ENCODE measurements at regions not wholly inside any gene's neighbourhood (a gene's known extent, or its start where the extent isn't known, plus 50 kb on each side); places are given as distances from the start of the nearest gene placed in this dataset.
A peak's percentile ranks its signal among the peaks of the same experiment; 100 is the strongest.

DNA sequence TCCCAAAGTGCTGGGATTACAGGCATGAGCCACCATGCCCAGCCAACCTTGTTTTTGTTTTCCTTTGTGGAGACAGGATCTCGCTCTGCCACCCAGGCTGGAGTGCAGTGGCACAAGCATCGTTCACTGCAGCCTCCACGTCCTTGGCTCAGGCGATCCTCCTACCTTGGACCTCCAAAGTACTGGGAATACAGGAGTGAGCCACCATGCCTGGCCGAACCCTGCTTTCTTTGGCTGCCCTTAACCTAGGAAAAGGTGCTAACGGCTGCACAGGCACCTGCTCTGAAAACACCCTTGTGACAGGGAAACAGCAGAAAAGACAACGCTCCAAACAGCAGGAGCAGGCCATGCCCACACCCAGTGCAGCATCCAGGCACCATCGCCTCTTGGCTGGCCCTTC, 71.9 kb downstream of the OAT start:
- DNase-seq (ENCODE audit: low read depth in 3 of 3): no peak

DNA sequence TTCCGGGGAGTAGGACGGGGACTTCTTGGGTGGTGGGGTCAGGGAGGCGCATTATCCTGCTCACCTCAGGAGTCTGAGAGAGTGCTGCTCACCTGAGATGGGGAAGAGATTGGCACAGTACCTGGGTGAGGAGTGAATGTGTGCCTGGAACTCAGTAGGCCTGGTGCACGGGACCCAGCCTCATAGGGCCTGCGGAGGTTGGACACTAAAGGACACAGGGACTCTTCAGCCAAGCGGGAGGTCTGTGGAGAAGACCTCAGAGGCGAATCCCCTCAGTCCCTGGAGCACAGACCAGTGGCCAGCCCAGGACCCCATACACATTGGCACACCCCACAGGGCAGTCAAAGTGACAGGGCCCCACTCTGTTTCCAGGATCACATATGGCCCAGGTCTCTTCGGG, 73.2 kb downstream of the OAT start:
- no peak for DNase-seq (ENCODE audit: low read depth in 3 of 3)

DNA sequence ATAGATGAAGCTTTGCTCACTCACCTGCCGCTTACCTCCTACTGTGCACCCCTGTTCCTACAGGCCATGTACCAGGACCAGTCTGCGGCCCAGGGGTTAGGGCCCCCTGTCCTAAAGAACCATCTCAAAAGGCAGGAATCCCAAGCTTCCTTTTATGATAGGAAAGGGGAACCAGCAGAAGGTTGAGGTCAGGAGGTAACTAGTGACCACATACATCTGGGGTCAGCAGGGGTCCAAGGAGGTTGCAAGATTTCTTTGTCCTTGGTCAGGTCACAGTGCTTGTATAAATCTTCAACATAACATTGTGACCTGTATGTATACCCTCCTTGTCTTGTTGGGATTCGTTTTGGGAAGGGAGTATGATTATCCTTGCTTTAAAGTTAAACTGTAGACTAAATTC, 73.8 kb downstream of the OAT start:
- DNase-seq (ENCODE audit: low read depth in 3 of 3): no peak

DNA sequence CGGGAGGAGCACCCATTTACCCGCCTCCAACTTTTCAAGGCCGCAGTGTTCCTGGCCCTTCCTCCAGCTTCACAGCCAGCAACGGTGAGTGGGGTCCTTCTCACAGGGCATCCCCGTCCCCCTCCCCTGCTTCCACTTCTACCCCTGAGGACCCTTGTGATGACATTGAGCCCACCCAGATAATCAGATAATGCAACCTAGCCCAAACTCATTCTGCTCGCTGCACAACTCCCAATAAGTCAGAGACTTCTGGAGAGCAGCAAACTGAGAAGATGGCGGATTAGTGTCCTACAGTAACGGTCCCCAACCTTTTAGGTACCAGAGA, 74.5 kb downstream of the OAT start:
- no peak for DNase-seq (ENCODE audit: low read depth in 3 of 3)

DNA sequence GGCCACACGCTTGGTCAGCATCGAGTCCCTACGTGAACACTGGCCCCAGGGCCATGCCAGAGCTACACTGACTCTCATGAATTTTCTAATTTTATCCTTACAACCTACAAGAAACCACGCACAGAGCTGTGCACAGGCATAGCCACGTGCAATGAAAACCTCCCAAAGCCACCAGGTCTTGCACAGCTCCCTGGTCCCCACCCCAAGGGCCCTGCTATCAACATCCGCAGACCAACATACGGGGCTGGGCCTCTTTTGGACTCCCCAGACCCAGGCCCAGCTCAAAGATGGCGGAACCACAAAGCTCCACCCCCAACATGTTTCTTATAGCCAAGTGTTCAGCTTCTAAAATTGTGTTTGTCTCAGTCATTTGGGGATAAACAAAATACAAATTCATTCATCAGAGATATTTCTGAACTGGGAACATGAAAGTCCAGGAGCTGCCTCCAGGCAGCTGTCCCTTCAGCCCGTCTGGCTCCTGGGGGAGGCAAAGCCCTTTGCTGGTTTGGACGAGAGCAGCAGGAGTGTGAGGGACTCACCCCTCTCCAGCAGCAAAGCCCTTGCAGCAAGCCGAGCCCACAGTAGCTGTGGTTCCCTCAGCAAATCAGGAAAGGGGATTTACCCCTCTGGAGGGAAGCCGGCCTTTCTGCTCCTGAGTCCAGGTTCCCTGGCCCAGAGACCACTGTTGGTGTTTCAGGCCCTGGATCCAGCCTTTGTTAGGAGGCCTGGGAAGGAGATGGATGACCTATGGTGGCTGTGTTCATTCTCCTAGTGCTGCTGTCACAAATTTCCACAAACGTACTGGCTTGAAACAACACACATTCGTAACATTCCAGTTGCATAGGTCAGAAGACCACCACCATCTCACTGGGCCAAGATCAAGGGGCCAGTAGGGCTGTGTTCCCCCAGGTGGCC, 75.1 kb downstream of the OAT start:
- no peak for DNase-seq (ENCODE audit: low read depth in 3 of 3)

DNA sequence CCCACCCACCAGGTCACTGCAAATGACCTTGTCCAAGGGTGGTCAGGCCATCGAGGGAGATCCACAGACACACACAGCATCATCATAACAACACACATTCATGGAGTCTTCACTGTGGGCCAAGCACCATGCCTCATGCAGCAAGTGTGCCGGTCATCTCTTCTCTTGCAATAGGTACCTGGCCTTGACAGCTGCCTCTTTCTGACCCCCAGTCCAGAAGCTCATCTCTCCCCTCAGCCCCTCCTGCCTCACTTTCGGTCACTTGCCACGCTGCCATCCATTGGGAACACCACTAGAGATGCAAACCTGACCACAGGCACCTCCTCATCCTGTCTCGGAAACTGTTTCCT, 75.9 kb downstream of the OAT start:
- no peak for DNase-seq (ENCODE audit: low read depth in 3 of 3)

DNA sequence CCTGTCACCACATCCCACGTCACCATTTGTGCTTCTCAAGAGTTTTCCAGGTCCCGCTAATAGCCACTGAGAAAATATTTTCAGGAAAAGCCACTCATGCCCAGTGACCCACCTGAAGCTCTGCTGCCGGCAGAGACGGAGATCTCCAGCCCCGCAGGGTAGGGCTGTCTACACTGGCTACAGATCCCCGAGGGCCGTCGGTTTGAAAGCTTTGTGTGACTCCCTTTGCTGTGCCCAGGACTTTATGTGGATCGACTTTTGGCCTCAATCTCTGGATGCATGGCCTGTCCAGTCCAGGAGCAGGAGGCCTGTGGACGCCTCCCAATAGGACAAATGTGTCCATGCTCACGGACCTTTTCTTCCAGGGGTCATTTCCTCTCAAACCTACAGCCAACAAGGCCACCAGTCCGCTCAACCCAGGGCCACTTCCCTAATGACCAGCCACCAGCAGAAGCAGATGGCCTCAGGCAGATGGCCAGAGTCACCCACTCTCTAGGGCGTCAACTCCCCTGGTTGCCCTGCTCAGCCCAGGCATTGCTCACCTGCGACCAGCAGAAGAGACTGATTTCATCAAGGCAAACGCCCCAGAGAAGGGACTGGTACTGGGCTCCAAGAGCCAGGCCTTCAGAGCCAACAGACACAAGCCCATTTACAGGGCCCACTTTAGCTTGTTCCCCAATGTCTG, 76.4 kb downstream of the OAT start:
- no peak for DNase-seq (ENCODE audit: low read depth in 3 of 3)

DNA sequence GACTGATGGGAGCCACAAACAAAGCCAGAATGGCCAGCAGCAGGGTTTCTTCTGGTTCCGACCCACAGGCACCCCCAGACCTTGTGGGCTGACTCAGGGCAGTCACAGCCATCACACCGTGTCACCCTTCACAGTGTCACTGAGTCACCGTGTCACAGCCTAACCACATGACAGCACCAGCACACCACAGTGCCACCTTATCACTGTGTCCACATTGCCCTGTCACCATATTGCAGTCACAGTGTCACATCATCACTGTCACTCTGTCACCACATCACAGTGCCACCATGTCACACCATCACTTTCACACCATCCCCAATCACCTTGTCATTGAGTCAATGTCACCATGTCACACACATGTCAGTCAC, 77.0 kb downstream of the OAT start:
- DNase-seq (ENCODE audit: low read depth in 3 of 3): peak in 2 of 3 donors; percentile 7 to 50

DNA sequence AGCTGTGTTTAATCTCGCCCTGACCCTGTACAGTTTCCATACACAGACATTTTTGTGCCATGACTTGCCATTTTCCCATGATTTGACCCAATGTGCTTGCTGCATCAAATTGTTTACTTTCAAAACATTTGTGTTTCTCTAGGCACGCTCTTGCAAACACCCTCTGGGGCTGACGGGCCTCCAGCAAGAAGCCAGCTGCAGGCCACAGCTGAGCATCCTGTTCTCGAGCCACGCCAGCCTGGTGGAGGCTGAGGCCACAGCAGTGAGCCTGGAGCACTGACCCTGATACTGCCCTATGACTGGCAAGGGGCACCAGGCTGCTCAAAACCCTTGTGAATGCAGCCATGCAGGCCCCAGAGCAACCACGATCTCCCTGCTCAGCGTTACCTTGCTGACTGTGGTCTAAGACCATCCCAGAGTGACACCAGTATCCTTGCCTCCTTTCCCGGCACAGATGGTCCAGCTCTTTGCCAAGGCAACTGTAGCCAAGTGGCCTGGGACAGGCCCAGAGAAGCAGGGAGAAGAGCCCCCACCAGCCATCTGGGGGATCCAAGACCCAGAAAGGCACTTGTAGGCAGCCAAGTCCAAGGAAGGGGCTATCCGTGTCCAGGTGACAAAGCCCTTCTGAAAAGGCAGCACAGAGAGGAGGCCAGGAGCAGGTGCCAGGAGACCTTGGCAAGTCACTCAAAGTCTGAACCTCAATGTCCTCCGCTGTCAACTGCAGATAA, 78.5 kb downstream of the OAT start:
- no peak for DNase-seq (ENCODE audit: low read depth in 3 of 3)

DNA sequence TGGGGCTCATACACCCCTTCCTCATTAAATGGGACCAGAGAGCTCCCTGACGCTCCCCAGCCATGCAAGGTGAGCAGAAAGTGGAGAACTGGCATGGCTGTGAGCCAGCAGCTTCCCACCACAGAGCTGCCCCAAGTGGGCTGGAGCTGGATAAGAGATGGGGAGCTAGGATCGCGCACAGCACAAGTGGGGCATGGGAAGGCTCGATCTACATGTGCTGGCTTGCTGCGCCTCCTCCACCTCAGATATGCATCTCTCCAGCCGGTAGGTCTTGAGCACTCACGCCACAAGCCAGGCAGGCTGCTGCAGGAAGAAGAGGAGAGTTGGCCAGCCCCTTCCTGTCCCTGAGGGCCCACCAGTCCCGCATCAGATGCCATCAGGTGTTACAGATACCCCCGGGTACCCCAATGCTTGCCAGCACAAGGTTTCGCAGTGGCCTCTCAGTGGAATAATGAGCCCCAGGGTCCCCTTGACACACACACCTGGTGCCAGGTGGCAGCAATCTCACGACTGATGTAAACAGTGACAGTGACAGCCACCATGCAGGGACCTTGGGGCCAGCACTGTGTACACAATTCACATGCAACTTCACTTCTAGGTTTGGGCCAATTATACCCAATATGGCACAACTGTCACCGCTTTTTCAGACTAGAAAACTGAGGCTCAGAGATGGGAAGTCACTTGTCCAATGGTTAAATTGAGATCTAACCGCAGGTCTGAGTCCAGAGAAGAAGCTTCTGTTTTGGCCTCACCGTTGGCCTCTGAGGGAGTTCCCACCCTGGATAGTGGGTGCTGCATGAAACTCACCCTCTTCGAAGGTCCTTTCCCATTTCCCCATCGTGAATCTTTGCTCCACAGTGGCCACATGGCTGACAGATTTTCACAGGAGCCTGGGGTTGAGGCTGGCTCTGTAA, 79.3 kb downstream of the OAT start:
- no peak for DNase-seq (ENCODE audit: low read depth in 3 of 3)

DNA sequence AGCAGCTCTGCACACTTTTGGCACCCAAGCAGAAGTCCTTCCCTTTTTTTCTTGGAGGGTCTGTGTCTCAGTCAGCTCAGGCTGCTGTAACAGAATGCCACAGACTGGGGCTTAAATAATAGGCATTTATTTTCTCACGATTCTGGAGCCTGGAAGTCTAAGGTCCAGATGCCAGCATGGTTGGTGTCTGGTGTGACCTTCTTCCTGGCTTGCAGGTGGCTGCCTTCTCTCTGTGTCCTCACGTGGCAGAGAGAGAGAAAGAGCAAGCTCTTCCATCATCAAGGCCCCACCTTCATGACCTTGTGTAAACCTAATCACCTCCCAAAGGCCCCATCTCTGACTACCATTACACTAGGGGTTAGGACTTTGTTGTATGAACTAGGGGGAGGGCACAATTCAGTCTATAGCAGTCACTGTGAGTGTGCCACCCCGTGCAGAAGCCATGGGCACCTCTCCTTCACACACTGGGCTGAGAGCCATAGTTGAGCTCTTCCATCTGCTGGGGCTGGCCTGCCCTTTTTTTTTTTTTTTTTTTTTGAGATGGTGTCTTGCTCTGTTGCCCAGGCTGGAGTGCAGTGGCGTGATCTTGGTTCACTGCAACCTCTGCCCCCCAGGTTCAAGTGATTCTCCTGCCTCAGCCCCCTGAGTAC, 80.3 kb downstream of the OAT start:
- DNase-seq (ENCODE audit: low read depth in 3 of 3): no peak

DNA sequence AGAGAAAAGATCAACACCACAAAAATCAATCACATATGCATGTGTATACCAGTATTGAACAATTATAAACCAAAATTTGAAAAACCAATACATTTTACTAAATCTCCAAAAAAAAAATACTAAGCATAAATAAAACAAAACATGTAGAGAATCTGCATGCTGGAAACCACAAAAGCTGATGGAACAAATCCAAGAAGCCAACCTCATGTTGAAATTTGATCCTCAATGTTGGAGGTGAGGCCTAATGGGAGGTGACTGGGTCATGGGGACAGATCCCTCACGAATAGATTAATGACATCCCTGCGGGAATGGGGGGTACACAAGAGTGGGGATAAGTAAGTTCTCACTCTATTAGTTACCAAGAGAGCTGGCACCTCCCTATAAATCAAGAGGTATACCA, 82.5 kb downstream of the OAT start:
- no peak for DNase-seq (ENCODE audit: low read depth in 3 of 3)

DNA sequence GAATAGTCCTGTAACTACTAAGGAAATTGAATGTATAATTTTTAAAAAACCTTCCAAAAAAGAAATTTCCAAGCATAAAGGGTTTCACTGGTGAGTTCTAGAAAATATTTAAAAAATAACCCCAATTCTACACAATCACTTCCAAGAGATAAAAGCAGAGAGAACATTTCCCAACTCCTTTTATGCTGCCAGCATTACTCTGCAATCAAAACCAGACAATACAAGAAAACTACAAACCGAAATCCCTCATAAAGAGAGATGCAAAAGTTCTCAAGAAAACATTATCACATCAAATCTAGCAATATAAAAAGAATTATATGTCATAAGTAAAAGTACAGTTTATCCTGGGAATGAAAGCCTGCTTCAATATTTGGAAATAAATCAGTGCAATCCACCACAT, 84.8 kb downstream of the OAT start:
- no peak for DNase-seq (ENCODE audit: low read depth in 3 of 3)

DNA sequence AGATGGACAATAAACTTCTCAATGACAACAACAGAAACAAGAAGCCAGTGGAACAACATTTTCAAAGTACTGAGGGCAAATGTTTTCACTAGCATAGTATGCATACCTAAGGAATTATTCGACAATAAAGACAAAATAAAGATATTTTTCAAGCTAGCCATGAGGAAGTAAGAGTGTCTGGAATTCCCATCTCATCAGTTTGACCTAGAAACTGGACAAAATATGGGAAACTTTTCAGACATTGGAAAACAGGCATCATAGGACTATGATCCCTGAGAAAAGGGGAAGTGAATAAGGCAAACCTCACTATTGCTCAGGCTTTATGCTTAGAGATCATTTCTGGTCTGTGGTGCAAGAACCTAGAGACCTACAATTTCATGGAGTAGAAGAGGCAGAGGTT, 86.3 kb downstream of the OAT start:
- no peak for DNase-seq (ENCODE audit: low read depth in 3 of 3)

DNA sequence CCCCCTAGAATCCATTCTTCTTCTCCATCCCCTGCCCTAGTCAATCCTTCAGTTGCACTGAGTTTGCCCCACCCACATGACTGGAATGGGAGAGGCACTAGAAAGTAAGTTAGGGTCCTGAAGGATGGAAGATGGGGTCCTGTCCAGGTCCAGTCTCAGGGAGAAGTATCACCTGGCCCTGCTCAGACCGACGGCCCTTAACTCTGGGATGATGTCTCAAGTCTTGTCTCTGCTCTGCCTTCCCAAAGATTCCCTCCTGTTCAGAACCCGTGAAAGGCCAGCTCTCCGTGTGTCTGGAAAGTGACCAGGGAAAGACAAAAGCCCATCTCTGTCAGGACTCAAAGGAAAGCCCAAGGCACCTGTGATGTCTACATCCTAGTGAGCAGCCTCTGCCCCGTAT, 88.8 kb downstream of the OAT start:
- DNase-seq (ENCODE audit: low read depth in 3 of 3): no peak

DNA sequence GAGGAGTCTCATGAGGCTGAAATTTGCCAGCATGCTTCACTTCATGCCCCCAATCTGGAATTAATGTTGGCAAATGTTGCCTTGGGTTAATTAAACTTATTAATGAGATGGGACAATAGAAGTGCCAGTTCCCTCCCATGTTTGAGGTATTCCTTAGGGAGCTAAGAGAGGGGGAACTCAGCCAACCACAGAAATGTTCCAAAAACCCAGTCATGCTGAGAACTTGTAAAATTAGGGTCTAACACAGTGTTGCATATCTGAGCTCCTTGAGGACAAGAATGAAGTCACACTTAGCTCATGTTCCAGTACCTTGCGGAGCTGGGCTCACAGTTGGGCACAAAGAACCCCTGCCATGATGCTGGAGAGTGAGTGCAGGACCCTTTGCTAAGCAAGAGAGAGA, 89.4 kb downstream of the OAT start:
- no peak for DNase-seq (ENCODE audit: low read depth in 3 of 3)

DNA sequence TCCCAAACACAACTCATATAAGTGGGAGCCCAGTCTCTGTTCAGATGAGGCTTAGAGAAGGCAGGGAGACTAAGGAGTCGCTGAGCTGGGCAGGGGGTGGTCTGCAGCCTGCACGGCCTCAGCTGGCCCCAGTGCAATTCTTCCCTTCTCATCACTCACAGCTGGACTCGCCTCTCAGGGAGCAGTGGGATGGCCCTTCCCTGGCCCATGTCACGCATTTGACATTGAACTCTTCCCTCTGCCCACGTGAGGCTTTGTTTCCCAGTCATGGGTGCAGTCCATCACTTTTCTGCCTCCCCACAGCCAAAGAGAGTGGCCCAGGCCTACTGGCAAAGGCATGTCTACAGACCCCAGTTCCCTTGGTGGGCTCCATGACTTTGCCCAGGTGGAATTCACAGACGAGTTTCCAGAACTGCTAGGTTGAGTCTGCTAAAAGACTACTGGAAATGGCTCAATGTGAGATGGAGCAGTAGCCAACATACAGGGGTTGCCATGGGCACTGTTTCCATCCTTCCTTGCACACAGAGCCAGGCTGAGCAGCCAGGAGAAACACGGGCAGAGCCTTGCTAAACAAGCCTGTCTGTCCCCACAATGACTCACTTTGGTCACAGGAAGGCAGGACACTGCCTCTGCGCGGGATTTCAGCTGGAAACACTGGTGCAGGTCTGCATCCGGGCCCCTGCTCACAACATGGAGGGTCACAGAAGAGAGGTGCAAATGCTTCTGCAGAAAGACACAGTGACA, 90.1 kb downstream of the OAT start:
- no peak for DNase-seq (ENCODE audit: low read depth in 3 of 3)

DNA sequence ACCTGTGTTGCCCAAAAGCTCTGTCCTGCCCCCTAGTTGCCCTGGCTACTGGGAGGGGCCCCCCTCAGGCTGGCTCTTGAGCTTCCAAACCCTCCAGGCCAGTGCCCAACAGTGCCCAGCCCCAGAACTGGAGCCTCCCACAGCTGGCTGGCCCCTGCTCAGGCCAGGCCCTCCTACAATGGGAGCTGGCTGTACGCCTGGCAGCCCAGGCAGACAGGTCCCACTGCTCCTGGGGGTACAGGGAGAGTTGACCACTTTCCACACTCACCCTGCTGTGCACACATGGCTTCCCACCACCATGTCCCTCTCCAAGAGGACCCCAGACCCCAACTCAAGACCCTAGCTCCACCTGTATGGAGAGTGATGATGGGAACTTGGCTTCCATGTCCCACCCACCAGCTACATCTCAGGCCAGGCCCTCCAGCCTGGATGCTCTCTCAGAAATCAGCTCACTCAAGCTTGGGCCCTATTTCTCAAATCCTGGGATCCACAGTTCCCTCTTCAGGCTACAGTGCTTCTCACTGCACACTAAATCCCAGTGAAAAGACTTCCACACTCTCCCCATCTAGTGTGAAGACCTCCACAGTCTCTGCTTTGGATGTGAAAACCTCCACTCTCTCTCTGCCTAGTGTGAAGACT, 92.6 kb downstream of the OAT start:
- no peak for DNase-seq (ENCODE audit: low read depth in 3 of 3)

DNA sequence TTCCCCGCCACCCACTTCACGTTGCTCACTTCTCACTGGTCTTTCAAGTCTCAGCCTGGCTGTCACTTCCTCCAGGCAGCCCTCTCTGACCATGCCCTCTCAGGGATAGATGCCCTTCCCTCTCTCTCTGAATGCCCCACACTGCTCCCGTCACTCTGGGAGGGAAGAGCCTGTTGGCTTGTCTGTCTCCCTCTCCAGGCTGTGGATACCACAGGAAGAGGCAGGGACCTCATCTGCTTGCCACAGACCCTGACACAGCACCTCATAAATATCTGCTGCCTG, 93.1 kb downstream of the OAT start:
- no peak for DNase-seq (ENCODE audit: low read depth in 3 of 3)

DNA sequence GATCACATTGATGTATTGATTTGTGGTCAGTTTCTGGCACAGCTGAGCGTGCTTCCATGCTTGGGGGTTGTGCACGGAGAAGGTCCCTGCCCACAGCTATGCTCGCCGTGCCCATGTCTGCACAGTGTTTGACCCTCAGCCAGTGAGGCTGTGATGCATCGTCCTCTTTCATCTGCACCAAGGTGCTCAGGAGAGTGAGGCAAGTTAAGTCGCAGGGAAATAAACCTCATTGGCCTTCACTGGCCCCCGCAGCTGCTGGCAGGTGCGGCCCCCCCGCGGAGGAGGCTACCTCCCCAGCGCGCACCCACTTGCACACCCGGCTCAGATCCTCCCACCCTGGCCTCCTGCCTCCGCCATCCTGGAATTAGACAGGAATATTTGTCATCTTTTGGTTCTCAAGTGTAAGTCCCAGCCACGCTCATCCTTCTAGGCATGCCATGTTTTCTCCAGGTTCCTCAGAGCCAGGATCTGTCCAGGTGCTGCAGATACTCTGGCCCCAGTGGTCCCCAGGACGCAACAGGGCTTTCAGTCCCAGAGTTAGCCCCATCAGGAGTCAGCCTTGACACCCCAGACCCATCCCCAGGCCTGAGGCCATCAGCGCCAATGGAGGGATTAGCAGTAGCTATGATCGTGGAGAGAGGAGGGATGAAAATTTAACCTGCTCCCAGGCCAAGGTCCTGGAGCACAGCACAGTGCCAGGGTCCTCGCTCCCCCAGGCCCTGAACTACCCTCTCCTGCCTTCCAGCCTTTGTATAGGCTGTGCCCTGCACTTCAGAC, 93.7 kb downstream of the OAT start:
- DNase-seq (ENCODE audit: low read depth in 3 of 3): no peak

All from stimulated activated CD4-positive, alpha-beta T cell treated with anti-CD3 and anti-CD28 coated beads, TNF-alpha, amount 100 ng/mL, for 48 hours (primary cell).